ENCODE measurements at regions not wholly inside any gene's neighbourhood (a gene's known extent, or its start where the extent isn't known, plus 50 kb on each side); places are given as distances from the start of the nearest gene placed in this dataset.
"Not testable (repeated sequence)": the region's sequence is repeated elsewhere in the genome, so short reads cannot be mapped to it uniquely, and the experiment has no call there.

DNA sequence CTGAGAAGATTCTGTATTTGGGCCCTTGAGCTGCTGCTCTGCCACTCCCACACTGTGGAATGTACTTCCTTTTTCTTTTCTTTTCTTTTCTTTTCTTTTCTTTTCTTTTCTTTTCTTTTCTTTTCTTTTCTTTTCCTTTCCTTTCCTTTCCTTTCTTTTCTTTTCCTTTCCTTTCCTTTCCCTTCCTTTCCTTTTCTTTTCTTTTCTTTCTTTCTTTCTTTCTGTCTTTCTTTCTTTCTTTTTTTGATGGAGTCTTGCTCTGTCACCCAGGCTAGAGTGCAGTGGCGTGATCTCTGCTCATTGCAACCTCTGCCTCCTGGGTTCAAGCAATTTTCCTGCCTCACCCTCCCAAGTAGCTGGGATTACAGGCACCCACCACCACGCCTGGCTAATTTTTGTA is 89.8 kb downstream of the DNAAF6 start:
- not testable (repeated sequence) for DNase-seq (ENCODE audit: low spot score)

DNA sequence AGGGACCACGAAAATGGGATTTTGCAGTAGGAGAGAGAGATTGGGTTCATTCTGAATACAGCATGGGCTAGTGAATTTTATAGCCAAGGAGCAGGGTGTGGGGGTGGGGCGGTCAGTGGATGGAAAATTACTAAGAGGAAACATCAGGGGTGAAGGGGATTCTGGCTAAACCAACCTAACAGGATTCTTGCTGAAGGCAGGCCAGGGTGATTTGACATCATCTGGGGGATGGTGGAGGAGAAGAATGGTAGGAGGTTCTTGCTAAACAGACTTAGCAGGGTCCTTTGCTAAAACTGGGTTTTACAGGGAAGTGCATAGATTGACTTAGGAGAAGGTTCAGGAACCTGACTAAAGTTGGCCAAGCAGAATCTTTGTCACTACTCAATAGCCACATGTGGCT is 91.9 kb downstream of the DNAAF6 start:
- no peak for DNase-seq (ENCODE audit: low spot score)

DNA sequence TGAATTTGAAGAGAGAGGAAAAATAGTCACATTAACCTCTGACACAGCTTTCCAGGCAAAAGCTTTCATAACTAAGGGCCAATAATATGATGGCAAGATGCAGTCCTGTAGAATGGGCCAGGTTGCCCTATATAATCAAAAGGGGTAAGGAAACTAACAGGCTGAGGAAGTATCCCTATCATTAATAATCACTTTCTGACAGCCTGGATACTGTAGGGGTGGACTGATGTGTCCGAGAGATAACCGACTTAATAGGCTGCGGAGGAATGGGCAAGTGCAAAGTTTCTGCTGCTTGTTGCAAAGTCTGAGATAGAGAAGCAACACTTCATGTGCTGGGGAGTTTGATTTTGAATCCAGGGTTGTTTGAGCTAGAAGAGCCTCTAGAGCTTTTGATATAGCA is 94.8 kb downstream of the DNAAF6 start:
- DNase-seq (ENCODE audit: low spot score): no peak

DNA sequence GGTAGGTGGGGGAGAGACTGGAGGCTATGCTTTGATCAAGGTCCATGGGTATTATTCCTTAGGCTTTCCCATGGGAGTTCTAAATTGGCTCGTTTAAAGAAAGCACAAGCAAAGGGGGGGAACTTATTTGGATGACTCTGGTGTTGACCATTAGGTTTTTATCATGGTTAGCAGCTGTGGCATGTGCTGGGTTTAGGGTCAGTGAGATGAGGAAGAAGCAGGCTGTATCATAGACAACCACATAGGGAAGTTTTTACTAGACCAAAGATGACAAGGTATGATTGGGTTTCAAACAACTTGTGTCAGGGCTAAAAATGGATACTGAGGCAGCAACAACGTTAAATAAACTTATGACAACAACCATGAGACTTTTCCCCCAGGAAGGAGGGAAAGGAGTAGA is 97.7 kb downstream of the DNAAF6 start:
- DNase-seq (ENCODE audit: low spot score): no peak

DNA sequence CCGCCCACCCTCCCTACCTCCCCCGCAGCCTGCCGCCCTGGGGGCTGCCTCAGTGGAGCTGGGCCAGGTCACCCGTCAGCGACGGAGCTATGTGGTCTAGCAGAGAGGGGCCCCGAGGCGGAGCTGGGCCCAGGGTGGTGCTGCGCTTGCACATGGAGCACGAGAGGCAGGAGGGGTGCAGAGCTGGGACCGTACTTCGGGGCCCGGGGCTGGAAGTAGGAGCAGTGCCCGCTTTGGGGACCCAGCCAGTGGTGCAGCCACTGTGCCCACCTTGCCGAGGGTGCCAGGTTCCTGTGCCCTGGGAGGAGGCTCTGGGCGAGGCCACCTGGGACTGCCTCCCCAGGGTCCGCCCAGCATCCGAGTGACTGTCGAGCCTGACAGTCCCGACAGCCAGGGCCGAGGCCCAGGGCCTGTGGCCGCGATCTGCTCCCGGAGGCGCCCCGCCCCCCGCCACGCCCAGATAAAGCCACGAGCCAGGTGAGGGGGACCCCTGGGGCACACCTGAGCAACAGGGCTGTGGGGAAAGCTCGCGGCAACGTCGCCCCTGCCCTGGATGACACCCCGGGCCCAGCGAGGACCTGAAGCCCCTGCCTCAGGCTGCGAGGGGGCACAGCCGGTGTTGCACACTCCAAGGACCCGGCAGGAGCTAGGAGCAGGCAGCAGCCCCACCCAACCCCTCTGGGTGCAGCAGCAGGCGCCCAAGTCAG is 117.5 kb downstream of the DNAAF6 start:
- no peak for DNase-seq (ENCODE audit: low spot score)

DNA sequence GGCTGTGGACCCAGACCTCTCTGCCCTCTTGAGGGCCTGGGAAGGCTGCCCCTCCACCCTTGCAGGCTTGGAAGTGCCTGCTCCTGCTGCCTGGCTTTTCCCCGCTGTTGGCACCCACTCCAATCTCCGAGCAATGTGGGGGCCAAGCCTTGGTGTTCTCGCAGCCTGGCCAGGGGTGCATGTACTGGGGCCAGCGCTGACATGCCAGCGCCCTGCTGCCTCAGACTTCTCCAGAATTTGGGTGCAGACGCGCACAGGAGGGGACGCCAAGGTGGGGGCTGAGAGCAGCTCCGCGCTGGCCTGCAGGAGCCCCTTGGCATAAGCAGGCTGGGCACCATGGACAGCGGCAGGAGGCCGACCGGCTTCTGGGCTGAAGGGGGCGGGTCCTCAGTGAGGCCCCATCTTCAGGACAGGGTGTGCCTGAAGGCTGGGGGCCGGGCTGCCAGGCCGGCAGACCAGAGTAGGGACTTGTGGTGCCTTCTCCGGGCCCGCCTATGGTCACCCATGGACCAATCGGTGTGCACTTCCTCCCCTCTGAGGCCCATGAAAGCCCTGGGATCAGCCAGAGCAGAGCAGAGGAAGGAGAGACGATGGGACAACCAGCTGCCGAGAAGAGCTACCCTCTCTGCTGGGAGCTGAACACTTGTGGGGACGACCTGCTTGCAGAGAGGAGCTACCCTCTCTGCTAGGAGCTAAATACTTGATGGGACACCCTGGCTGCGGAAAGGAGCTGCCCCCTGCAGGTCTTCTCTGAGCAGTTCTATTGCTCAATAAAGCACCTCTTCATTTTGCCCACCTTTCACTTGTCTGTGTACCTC is 118.3 kb downstream of the DNAAF6 start:
- DNase-seq (ENCODE audit: low spot score): peak; percentile 83

DNA sequence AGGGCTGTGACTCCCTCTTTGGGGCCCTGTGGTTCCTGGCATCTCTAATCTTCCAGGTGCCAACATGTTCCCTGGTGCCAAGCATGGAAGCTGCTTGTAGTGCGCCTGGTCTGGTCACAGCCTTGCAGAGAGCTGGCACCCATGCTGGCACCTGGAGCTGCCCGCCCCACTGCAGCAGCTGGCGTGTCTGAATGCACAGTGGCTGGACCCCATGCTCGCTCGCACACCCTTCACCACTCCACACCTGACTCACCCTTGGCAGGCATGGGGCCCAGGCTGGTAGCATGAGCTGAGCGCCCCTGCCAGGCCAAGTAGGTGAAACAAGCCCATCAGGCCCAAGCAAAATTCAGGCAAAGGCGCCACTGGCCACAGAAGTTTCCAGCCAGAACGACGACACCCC is 119.1 kb downstream of the DNAAF6 start:
- DNase-seq (ENCODE audit: low spot score): no peak

DNA sequence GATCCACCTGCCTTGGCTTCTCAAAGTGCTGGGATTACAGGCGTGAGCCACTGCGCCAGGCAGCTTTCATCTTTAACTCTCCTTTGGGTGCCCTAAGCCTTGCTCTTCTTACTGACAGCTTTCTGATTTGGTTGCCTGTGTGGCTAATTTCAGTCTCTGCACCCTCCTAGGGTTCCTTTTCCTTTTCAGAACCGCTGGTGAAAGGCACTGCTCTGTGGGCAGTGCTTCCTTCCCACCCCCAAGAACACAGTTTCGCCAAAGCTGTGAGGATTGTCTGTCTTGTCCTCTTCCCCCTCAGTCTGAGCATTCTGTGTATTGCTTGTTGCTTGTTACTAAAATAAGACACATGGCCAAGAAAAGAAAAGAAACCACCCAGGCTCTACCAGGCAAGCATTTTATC is 101.4 kb upstream of the FRMPD3 start:
- DNase-seq (ENCODE audit: low spot score): no peak

DNA sequence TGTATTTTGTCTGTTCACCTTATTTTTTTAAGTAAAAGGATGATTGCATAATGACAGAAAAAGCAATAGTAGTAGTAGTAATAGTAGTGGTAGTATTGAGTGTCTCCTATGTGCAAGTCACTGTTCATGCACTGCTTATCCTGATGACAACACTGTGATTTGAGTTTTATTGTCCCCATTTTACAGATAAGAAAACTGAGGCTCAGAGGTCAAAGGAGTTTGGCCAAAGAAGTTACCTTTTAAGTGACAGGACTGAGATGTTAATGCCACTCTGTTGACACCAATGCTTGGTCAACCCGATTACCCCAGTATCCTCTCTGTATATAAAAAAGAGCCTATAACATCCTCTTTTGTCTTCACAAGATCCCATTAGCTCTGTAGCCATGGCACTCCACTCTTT is 100.5 kb upstream of the FRMPD3 start:
- no peak for DNase-seq (ENCODE audit: low spot score)

DNA sequence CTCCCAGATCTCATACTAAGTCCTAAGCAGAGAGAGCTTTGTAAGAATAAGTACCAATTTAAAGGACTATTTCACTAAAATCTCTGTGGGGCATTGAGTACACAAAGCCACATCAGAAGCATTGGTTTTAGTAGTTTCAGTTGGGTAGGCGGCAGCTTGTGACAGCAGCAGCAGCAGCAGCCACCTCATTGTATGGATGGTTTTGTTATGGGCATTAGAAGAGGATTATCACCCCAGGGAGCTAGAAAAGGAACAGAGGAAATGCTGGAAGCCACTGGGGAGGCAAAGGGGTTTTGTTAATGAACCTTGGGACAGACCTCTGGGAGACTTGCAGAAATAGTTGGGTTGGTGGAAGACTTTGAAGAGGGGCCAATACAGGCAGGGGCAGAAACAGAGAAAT is 93.9 kb upstream of the FRMPD3 start:
- peak; percentile 47 for DNase-seq (ENCODE audit: low spot score)

DNA sequence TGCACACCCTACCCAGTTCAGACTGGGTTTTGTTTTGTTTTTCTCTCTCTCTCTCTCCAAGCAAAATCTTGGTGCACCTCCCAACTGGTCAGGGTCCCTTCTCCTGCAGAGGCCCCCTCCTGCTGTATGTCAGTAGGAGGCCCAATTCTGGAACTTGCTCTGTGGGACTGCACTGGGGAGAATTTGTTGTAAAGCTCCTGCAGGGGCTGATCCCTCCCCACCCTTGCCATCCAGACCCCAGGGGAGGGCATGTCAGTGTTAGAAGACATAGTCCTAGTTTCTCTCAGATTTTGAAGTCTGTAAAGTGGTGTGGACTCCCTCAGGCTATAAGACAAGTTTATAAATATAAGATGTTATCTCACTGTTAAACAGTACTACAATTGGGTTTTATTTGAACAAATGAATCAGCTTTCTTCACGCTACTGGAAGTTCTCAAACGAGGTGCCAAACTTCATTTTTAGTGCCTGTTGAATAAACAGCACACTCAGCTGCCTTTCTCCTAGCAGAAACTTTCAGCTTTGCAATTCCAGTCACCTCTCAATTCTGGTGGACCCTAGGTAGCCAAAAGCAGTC is 88.6 kb upstream of the FRMPD3 start:
- DNase-seq (ENCODE audit: low spot score): no peak

DNA sequence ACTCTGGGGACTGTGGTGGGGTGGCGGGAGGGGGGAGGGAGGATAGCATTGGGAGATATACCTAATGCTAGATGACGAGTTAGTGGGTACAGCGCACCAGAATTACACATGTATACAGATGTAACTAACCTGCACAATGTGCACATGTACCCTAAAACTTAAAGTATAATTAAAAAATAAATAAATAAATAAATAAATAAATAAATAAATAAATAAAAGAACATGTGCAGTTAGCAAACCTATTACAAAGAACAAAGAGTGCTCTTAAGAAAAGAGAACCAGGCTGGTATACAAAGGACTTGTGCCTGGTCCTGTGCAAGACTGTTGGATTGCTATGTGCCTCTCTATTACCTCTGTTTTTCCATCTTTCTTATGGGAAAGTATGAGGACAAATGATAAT is 79.3 kb upstream of the FRMPD3 start:
- DNase-seq (ENCODE audit: low spot score): not testable (repeated sequence)

DNA sequence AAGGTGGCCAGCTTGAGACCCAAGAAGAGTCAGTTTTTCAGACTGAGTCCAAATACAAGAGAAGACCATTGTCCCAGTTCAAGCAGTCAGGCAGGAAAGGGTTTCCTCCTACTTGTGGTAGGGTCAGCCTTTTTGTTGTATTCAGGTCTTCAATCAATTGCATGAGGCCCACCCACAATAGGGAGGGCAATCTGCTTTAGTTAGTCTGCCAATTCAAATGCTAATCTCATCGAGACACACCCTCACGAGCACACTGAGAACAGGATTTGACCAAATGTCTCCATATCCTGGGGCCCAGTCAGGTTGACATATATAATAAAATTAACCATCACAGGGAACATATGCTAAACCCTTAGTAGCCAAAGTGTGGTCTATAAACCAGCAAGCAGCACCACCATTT is 75.3 kb upstream of the FRMPD3 start:
- DNase-seq (ENCODE audit: low spot score): no peak

DNA sequence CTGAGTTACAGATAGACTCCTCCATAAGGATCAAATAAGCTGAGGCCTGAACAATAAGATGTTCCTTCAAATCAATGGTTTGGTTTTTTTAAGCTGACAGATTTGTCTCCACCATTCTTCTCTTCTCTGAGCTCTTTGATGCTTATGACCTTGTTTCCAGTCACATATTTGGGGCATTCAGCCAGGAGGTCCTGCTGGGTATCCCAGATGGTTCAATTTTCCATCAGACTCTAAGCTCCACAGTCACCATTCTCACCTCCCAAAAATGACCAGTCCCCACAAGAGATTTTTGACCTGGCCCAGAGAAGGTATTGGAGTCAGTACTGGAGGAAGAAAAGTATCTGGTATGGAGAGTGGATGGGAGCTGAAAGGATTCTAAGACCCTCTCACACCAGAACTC is 74.6 kb upstream of the FRMPD3 start:
- no peak for DNase-seq (ENCODE audit: low spot score)

DNA sequence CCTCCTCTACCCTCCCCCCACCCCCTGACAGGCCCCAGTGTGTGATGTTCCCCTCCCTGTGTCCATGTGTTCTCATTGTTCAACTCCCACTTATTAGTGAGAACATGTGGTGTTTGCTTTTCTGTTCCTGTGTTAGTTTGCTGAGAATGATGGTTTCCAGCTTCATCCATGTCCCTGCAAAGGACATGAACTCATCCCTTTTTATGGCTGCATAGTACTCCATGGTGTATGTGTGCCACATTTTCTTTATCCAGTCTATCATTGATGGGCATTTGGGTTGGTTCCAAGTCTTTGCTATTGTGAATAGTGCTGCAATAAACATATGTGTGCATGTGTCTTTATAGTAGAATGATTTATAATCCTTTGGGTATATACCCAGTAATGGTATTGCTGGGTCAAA is 73.3 kb upstream of the FRMPD3 start:
- DNase-seq (ENCODE audit: low spot score): not testable (repeated sequence)

DNA sequence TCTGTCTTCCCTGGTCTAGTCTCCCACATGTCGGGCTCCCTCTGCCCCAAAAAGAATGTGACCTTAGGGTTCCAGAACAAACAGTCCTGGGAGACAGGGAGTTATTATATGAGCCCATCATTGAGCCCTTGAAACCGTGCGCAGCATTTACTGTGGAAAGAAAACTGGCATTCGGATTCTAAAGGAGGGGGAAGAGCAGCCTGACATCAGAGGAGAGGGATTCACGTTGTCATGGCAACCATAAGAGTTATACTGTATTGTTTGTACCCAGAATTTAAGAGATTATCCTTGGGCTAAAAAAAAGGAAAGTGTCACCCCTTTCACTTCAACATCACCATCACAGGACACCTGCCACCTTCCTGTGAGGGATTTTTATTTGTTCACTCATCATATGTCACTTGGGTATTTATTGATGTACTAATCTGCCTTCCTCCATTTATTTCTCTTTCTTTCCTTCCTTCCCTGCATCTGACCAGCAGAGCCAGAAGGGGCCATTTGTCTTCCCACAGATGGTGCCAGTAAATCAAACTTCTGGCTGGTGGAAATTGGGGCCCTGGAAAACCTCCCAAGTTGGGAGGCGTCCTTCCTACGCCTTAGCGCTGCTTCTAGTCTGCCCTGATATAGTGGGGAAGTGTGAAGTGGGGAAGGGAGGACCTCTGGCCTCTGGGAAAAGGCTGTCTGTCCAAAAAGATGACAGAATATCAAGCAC is 64.9 kb upstream of the FRMPD3 start:
- no peak for DNase-seq (ENCODE audit: low spot score)

DNA sequence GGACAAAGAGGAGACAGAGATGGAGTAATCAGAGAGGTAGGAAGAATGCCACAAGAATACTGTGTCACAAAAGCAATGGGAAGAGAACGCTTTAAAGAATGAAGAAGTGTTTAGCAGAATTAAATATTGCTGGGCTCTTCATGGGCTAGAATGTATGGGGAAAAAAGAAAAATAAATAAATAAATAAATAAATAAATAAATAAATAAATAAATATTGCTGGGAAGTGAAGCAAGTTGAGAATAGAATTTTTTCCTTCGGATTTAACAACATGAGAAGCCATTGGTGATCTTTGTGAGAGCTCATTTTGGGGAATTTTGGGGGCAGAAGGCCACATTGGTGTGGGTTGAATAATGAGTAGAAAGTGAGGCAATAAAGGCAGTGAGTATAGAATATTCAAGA is 59.7 kb upstream of the FRMPD3 start:
- no peak for DNase-seq (ENCODE audit: low spot score)

DNA sequence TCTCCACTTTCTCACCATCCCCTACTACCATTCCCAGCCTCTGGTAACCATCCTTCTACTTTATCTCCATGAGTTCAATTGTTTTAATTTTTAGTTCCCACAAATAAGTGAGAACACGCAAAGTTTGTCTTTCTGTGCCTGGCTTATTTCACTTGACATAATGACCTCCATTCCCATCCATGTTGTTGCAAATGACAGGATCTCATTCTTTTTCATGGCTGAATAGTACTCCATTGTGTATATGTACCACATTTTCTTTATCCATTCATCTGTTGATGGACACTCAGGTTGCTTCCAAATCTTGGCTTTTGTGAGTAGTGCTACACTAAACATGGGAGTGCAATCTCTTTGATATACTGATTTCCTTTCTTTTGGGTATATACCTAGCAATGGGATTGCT is 55.8 kb upstream of the FRMPD3 start:
- DNase-seq (ENCODE audit: low spot score): not testable (repeated sequence)

DNA sequence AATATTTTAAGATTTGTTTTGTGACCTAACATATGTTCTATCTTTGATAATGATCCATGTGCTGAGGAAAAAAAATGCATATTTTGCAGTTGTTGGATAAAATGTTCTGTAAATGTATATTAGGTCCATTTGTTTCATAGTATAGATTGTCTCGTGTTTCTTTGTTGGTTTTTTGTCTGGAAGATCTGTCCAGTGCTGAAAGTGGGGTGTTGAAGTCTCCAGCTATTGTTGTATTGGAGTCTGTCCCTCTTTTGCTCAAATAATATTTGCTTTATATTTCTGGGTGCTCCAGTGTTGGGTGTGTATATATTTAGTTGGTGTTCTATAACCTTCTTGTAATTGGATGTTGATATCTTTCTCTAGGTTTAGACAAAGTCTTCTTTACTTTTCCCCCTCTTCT is 53.2 kb upstream of the FRMPD3 start:
- DNase-seq (ENCODE audit: low spot score): no peak

DNA sequence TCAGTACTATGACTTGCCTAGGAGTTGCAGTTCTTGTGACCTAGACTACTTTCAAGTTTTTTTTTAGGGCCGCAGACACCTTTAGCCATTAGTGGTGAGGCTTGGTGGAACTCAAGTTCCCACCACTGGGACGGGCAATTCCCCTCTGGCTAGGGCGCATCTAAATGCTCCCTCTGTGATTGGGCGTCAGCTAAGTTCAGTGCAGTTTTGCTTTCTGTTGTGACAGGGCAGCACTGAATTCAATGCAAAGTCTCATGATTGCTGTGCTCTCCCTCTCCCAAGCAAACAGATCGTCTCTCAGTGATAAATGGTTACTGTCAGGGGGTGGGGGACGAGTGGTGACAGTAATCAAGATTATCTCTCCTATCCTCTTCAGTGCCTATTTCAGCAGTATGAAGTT is 52.7 kb upstream of the FRMPD3 start:
- no peak for DNase-seq (ENCODE audit: low spot score)

DNA sequence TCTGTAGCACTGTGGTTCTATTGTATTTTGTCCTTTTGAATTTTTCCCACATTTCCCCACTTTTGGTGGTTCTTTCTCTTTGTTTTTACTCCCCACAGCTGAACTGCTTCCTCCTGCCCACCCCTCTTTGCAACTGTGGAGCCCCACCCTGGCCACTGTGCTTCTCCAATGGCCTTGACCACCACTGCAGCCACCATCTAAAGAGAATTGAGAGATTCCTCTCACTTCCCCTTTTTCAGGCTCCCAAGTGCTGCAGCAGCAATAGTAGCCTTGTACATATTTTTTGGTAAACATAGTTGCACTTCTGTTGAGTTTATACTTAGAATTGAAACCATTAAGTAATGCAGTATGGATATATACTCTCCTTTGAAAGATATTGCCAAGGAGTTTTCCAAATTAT is 51.3 kb upstream of the FRMPD3 start:
- no peak for DNase-seq (ENCODE audit: low spot score)
